Anterior cingulate cortex (tissue), 58 donors: ENCODE measurements at regions not wholly inside any gene's neighbourhood (a gene's known extent, or its start where the extent isn't known, plus 50 kb on each side); places are given as distances from the start of the nearest gene placed in this dataset.
A peak's percentile ranks its signal among the peaks of the same experiment; 100 is the strongest.

Experiments
- DNase-seq, 58 donors: peaks; one replicate each; lab custom pipeline; 2025; lab: John Stamatoyannopoulos, UW

DNA sequence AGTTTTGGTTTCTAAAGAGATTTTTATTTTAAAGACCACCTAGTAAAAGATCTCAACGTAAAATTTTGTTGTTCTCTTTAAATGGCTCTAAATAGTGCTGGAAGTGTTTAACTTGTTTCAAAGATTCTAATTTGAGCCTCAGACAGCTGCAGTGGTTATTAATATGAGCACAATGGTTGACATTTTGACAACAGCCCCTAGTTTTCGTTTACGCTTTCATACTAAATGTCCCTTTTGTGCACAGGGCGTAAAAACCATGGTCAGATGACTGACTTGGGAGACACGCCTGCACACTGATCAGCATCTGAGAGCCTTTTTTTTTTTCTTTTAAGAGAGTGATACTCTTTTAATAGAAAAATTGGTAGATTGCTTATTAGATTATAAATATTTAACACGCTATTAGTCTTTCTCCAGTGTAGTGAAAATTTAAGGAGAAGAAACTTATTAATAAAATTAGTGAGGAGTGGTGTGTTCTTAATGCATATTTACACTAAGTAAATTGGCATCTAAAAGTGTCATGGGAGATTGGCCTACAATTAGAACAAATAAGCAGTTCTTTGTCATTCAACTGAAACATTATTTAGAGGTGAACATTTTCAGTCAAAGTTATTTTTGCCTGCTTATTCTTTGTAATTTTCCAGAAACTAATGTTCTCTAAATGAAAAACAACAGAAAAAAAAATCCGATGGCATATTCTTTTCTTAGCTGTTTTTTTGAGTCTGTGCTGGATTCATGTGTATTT, 182.8 kb upstream of the PHYHIPL start:
- peak in 21 of 58 donors; percentile 10 to 75 (median 40) for DNase-seq

GRCh38 chr10:58994226-58995057, 182.0 kb upstream of the PHYHIPL start:
- DNase-seq, result no peak

DNA sequence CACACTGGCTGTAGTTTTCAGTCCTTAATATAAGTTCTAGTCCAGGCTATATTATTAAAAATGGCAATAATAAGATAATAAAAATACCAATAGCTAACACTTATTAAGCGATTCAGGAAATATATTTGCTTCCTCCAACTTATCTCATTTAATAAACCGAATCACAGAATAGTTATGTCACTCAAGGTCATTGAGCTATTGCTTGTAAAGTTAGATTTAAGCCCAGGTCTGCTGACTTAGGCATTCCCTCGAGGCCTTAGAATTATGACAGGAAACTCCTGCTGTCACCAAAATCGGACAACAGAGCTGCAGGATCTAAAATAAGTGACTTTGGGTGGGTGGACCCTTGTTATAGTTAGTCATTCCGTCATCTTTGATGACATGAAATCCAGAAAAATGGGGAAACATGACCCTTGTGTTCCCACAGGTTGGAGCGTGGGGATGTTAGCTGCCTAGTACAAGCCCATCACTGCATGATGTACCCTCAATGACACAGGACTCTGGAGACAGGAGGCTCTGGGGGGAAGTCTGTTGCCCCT, 181.3 kb upstream of the PHYHIPL start:
- no peak for DNase-seq

GRCh38 chr10:58996063-58996462, 180.4 kb upstream of the PHYHIPL start:
- no peak for DNase-seq

DNA sequence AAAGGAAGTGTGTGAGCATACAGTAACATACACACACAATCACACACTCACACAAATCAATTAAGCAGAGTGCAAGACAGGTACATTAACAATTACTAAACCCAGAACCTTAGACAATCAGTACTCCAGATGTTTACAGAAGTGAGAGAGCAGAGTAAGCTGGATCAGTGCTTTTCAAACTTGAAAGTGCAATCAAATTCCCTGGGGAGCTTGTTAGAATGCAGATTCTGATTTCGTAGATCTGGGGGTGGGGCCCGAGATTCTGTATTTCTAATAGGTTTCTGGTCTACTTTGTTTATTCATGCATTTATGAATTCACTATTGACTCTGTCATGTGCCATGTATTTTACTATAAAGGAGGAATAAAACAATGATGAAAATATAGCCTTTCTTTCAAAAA, 179.6 kb upstream of the PHYHIPL start:
- no peak for DNase-seq

DNA sequence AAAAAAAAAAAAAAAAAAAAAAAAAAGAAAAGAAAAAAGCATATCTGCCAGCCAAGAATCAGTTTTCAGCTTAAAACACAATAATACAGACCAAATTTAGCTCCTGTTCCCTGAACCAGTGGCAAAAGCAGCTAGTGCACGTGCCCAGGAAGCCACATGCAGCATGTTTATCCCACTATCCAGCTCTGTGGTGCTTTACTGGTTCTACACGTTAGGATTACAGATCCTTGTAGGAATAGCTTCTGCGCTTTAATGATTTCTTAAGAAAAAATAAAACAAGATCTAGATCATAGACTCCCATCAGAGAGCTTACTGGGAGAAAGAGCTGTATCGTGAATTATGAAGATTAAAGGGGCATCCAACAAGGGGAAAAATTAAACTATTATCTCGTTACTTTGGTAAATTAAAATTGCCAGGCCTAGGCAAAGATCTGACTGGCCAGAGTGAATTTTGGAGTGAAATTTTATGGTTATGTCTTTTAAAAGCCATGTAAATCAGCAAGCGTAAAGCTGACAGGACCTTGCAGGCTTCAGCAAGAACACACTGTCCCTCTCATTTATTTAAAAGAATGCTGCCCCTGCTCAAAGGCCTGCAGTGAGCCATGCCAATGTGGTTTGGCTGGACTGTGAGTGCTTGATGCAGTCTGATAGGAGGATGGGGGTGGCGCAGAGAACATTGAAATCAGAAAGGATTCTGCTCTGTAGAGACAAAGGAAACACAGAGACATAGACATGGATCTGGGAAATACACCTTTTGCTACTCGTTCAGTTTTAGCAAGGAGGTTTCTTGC, 177.3 kb upstream of the PHYHIPL start:
- DNase-seq, result peak in 55 of 58 donors; percentile 4 to 94 (median 74)

DNA sequence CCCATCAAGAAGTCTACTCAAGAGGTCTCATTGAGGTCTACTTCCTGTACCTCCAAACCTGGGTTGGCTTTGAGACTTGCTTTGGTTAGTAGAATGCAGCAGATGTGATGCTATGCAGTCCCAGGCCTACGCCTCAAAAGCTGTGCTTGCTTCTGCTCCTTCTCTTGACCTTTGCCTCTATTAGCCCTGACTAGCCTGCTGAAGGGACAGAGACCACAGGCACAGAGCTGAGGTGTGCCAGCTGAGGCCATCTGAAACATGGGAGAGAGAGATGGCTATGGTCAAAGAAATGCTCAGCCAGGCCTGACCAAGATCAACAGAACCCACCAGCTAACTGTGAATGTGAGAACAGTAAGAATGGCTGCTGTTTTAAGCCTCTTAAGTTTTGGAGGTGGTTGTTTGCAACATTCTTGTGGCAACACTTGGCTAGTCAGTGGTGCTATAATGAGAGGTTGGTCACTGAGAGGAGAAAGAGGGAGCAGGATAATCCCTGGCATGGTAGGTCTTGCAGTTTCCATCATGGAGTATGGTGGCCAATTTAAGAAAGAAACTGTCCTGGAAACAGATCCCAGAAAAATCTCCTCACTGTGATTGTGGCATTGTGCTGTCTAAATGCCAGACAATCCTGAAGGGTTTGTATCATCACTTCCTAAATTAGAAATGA, 176.1 kb upstream of the PHYHIPL start:
- peak in 5 of 58 donors; percentile 18 to 51 (median 31) for DNase-seq

DNA sequence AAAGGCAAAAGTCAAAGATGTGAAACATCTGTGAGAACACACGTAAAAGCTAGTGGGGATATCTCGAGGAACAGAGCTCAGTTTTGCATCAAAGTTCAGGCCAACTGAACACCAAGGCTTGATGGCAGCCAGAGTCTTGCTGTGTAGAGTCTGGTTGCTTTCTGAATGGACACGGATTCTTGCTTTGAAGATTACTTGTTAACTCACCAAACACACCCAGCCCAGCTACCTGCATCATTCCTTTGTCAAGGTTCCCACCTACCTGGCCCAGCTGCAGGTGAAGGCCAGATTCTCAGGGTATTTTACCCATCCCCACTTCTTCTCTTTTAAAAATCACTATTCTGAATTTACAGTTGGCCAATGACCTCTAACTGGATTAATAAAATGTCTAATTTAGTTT, 174.4 kb upstream of the PHYHIPL start:
- no peak for DNase-seq

GRCh38 chr10:59003203-59003602, 173.2 kb upstream of the PHYHIPL start:
- DNase-seq, result no peak

- DNase-seq, result no peak
These were observed 172.1 kb upstream of the PHYHIPL start for GRCh38 chr10:59004392-59004791.

DNA sequence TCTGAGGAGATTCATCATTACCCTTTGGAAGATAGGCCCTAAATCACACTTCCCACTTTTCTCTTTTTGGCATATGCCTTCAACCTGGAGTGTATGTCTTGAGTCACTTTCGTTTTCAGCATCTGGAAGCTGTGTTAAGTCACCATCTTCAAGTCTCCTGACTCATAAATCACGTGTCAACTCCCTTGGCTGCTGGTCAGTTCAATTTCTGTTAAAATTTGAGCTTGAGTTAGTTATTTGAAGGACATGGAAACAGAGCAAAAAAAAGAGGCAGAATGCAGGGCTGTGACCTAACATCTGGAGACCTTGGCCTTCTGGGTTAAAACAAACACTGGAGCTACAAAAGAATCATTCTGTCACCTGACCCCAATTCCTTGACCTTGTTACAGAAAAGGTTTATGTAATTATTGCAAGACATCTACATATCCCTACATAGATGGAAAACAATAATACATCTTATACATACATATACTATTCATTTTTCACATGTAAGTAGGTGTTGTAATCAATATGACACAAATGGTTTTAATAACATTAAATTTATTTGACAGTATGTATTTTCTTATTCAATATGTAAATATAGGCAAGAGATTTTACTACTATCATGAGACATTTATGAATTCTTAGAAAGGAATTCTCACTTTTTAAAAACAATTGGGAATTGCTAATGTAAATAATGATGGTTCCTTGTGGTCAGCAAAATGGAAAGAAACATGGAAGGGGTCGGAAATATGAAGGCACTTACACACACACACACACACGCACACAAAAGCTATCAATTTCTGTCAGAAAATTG, 169.7 kb upstream of the PHYHIPL start:
- peak in 1 of 58 donors; percentile 40 for DNase-seq

DNA sequence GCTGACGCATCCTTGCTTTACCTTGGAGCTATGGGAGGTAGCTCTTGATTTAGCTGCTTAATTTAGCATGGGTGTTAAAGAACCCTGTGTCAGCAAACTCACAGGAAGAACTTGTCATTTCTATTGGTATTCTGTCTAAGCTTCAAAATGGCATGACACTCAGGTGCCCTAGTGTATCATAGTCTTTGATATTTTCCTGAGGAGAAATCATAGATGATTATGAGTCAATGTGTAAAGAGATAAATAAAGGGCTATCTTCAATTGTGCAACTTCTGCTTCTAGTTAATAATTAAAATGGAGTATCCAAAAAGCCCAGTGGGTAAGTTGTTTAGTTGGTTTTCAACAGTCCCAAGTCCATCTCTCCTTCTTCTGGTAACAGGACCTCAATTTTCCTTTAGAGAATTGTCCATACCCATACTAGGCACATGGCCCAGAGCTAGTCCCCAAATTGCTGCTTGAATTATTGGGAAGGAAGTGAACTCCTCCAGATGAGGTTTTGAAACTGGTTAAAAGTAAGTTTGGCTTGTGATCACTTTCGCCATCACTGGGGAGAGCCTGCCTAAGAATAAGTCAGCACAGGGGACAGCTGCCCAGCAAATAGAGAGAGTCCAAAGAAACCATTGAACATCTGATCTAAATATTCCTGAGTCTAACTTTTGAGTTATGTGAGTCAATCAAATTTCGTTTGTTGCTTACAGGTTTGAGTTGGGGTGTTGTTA, 169.0 kb upstream of the PHYHIPL start:
- no peak for DNase-seq

GRCh38 chr10:59008452-59008851, 168.0 kb upstream of the PHYHIPL start:
- peak in 23 of 58 donors; percentile 15 to 82 (median 43) for DNase-seq

GRCh38 chr10:59011972-59012632, 164.3 kb upstream of the PHYHIPL start:
- no peak for DNase-seq

DNA sequence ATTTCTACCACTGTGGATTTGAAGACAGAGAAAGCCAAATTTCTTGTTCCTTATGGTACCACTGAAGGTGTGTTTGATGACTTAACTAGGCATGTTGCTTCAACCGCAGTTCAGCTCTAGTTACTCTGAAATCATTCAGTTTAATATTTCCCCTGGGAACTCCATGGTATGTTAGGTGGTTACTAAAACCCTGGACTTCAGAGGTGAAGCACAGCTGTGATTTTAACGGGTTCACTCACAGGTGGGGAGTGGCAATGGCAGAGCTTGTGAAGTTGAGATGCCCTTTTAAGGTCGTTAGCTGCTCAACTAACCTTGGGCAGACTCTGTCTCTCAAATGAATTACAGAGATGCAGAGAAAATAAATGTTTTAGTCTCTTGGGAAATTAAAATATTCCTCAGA, 163.6 kb upstream of the PHYHIPL start:
- DNase-seq, result no peak

GRCh38 chr10:59016043-59016442, 160.4 kb upstream of the PHYHIPL start:
- DNase-seq, result peak in 4 of 58 donors; percentile 25 to 32 (median 26)

DNA sequence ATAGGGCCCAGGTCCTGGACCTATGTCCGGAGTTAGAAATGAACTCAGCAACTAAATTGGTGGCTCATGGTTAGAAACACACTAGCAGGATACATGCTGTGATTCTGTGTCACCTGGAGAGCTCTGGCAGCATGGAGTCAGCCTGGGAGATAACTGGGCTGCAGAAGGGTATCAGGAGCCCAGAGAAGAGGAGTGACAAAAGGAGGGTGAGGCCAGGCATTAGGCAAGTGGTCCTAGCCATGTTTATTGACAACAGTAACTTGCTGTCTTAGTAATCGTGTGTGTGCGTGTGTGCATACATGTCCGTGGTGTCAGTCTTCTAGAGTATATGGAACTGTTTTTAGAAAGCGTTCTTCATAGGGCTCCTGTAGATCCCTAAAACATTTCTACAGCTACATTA, 157.5 kb upstream of the PHYHIPL start:
- DNase-seq, result no peak

GRCh38 chr10:59019603-59020002, 156.8 kb upstream of the PHYHIPL start:
- peak in 2 of 58 donors; percentile 39 to 54 for DNase-seq
